ENCODE measurements at regions not wholly inside any gene's neighbourhood (a gene's known extent, or its start where the extent isn't known, plus 50 kb on each side); places are given as distances from the start of the nearest gene placed in this dataset.
"Not testable (repeated sequence)": the region's sequence is repeated elsewhere in the genome, so short reads cannot be mapped to it uniquely, and the experiment has no call there.

- DNase-seq, result not testable (repeated sequence)
Measured at GRCh38 chr15:53923741-53924140, 54.5 kb upstream of the UNC13C start.

- DNase-seq, result no peak
Measured at GRCh38 chr15:53918180-53919079, 59.8 kb upstream of the UNC13C start.

GRCh38 chr15:53917109-53917508 lies 61.1 kb upstream of the UNC13C start:
- no peak for DNase-seq

- DNase-seq, result no peak
Measured at GRCh38 chr15:53911431-53911830, 66.8 kb upstream of the UNC13C start.

GRCh38 chr15:53910852-53911251 lies 67.4 kb upstream of the UNC13C start:
- no peak for DNase-seq

GRCh38 chr15:53910236-53910849 lies 67.9 kb upstream of the UNC13C start:
- no peak for DNase-seq

GRCh38 chr15:53903129-53903528 lies 75.1 kb upstream of the UNC13C start:
- no peak for DNase-seq

DNA sequence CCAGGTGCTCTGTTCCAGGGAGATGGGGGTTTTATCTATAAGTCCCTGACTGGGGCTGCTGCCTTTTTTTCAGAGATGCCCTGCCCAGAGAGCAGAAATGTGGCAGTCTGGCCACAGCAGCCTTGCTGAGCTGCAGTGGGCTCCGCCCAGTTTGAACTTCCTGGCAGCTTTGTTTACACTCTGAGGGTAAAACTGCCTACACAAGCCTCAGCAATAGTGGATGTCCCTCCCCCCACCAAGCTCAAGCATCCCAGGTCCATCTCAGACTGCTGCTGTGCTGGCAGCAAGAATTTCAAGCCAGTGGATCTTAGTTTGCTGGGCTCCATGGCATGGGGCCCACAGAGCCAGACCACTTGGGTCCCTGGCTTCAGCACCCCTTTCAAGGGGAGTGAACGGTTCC lies 84.8 kb upstream of the UNC13C start:
- DNase-seq, result not testable (repeated sequence)

- not testable (repeated sequence) for DNase-seq
Measured at GRCh38 chr15:53891862-53892261, 86.4 kb upstream of the UNC13C start.

- DNase-seq, result no peak
Measured at GRCh38 chr15:53884441-53884840, 93.8 kb upstream of the UNC13C start.

- no peak for DNase-seq
Measured at GRCh38 chr15:53882311-53882710, 95.9 kb upstream of the UNC13C start.

DNA sequence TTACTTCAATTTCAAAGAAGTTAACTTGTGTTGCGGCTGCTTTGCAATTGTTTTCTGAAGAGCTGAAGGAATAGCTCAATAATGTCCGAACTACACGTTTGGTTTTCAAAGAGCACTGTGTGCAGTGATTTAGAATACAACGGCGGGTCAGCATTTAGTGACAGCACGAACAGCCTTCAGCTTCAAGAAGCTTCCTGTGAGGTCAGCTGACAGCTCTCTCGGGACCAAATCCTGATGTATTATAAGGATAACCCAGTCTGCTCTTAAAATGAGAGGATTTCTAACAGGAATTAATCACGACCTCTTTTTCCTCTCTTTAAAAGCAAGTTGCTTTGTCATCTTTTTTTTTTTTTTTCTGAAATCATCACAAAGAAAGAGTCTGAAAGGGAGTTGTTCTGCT lies 97.9 kb upstream of the UNC13C start:
- no peak for DNase-seq

- DNase-seq, result no peak
Measured at GRCh38 chr15:53875711-53876110, 102.5 kb upstream of the UNC13C start.

DNA sequence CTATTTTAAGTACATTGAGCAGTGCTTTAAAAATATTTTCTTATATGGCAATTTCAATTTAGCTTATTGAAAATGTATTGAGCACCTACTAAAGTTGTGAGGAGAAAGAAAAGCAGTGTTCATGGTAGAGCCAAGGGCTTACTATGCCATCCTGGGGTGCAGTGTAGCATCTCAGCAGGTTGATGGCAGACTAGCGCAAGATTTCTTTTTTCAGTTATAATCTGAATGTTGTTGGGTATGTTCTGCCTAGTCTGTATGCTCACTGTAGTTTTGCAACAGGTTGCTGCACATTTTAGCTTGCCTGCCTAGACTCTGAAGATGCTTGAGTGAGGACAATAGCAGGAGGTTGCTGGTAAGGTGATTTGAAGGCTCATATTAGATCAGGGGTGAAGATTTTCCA lies 103.1 kb upstream of the UNC13C start:
- no peak for DNase-seq

DNA sequence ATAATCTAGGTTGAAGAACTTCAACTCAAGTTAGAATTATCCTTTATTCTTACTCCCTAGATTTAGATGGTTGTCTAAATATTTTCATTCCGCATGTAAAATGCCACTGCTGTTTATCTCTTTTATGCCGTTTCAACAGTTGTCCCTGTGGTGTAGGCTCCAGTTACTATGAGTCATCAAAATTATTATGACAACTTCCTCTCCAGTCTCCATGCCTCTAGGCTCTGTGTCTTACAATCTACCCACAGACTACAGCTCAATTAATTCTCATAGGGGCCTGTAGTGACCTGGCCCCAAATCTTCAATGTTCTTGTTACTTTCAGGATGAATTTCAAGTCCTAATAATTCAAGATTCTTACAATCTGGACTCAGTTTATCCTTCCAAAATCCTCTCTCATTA lies 105.8 kb upstream of the UNC13C start:
- DNase-seq, result no peak

- no peak for DNase-seq
Measured at GRCh38 chr15:53869806-53870073, 108.5 kb upstream of the UNC13C start.

DNA sequence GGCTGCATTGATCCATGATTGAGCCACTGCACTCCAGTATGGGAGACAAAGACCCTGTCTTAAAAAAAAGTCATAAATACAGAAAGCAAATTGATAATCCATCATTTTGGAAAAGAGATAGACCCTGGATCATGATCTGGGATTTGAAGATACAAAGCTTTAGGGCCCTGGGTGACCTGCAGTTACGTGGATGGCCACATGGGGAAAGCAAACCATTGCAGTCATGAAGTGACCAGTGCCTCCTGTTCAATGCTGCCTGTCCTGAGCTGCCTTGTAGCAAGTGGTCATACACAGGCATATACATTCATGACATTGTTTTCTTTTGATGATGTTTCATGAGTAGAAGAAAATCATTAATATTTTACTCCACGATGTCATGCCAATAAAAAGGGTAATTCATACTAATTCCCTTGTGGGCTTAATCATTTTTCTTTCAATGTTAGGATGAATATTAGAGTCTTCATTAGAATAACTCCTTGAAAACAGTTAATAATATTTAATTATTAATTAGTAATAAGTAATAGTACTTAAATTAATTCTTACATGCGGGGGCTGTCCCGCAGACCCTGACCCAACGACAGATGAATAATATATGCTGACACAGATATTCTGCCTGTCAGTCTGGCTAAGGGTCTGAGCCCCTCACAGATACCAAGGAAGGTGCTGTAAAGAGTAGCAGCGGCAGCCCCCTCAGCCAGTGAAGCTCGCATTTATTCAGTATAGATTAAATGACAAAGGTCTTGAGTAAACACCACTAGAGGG lies 109.0 kb upstream of the UNC13C start:
- no peak for DNase-seq

DNA sequence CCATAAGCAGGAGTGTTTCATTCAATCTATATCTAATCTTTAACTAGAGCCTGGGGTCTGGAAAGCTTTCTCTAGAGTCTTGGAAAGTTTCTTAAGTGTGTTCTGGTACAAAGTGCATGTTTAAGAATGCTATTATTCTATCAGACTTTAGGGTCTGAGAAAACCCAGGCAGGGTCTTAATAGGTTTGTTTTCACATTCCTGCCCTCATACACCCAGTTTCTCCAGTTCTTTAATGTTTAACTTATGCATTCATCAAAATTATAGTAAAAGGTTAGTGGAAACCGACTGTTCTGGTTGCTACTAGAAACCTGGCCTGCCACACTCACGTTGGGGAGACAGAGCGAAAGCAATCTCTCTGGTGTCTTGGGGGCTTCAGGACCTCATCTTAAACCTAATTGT lies 102.9 kb upstream of the WDR72 start:
- no peak for DNase-seq

GRCh38 chr15:53861792-53862191 lies 102.3 kb upstream of the WDR72 start:
- DNase-seq, result no peak

DNA sequence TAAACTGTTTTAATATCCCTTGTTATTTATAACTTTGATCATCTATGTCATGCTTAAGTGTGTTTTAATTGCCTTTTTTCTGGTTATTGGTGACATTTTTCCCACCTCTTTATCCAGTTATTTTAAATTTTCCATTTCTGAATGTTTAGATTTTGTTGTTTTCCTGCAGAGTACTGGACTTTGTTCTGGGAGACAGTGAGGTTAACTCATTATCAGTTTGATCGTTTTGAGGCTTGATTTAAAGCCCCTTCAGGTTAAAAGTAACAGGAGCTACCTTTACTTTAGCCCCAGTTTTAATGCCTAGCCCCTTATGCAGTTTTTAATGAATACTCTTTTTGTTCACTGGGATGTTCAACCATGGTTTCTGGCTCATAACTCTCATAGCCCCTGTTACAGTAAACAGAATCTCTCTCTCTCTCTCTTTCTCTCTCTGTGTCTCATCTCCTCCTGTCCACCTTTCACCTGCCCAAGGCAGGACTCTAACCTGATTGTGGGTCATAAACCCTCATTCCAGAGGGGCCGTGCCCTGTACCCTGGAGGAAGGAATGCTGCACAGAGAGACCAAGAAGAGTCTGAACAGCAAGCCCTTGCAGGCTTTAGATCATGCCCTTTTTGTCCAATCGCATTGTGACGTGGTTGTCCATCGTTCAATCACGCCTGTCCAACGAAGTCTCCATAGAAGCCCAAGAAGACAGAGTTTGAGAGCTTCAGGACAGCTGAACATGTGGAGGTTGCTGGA lies 91.8 kb upstream of the WDR72 start:
- DNase-seq, result no peak

GRCh38 chr15:53847745-53848144 lies 88.3 kb upstream of the WDR72 start:
- DNase-seq, result no peak

DNA sequence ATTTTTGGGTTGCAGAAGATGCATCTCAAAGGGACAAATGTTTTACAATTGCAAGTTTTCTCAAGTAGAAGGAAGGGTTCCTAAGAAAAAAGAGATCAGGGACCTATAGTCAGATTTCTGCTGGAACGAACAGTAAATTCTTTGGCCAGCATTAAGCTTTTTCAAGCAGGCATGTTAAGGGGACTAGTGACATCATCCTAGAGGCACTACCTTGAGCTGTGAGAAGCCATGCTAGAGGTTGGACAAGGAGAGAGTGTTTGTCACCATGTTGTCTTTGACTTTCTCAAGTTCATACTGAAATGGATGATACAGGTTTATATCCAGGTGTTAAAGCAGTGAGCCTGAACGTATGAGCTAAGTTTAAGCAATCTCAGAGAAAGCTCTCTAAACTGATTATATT lies 85.2 kb upstream of the WDR72 start:
- DNase-seq, result no peak

- no peak for DNase-seq
Measured at GRCh38 chr15:53843869-53844569, 84.6 kb upstream of the WDR72 start.

Measured in fibroblast of upper back skin (primary cell).